Vagina (tissue), 2 donors: ENCODE measurements at regions not wholly inside any gene's neighbourhood (a gene's known extent, or its start where the extent isn't known, plus 50 kb on each side); places are given as distances from the start of the nearest gene placed in this dataset.

Experiments
- CTCF ChIP-seq, 3 experiments: fragments of 450-650 bp in 2 of 3; fragments of 200-600 bp in 1 of 3; sonication (generic) in 1 of 3; IDR thresholded peaks; one replicate each; pipeline ENCODE4 v1.5.1; 2017 to 2019; ENCODE audit warnings: antibody characterized with exemption in 3 of 3, mild to moderate bottlenecking in 2 of 3, moderate library complexity in 2 of 3
- POLR2A ChIP-seq, 2 donors: fragments of 450-650 bp; IDR thresholded peaks; one replicate each; pipeline ENCODE4 v1.6.1; 2017; ENCODE audit warnings: antibody characterized with exemption in 2 of 2, mild to moderate bottlenecking in 2 of 2, moderate library complexity in 2 of 2

GRCh38 chr1:82632155-82632554, 831.4 kb downstream of the ADGRL2 start:
- TF ChIP-seq CTCF (IDR thresholded peaks at IDR 0.05), result no peak
- TF ChIP-seq POLR2A (IDR thresholded peaks at IDR 0.05), result no peak
